Duodenal mucosa (tissue), 2 donors: ENCODE measurements at regions not wholly inside any gene's neighbourhood (a gene's known extent, or its start where the extent isn't known, plus 50 kb on each side); places are given as distances from the start of the nearest gene placed in this dataset.

Source experiments
- H3K27ac ChIP-seq: one replicate; pipeline ENCODE4 v1.7.0; 2013; ENCODE audit warnings: low read depth, low read length
- H3K27me3 ChIP-seq, 2 donors: one replicate each; pipeline ENCODE4 v1.7.0; 2013; ENCODE audit warnings: low read length in 2 of 2, control low read depth in 1 of 2; ENCODE audit not compliant: insufficient read depth in 2 of 2, control insufficient read depth in 1 of 2
- H3K36me3 ChIP-seq, 2 donors: one replicate each; pipeline ENCODE4 v1.7.0; 2013; ENCODE audit warnings: low read length in 2 of 2, control low read depth in 1 of 2; ENCODE audit not compliant: insufficient read depth in 2 of 2, control insufficient read depth in 1 of 2
- H3K4me1 ChIP-seq, 2 donors: one replicate each; pipeline ENCODE4 v1.7.0; 2013; ENCODE audit warnings: low read length in 2 of 2, control low read depth in 1 of 2; ENCODE audit not compliant: insufficient read depth in 2 of 2, control insufficient read depth in 1 of 2
- H3K4me3 ChIP-seq, 2 donors: one replicate each; pipeline ENCODE4 v1.7.0; 2013; ENCODE audit warnings: low read length in 2 of 2, low read depth in 1 of 2
- H3K9ac ChIP-seq, 2 donors: one replicate each; pipeline ENCODE4 v1.7.0; 2013; ENCODE audit warnings: low read length in 2 of 2, low read depth in 1 of 2
- H3K9me3 ChIP-seq, 2 donors: one replicate each; pipeline ENCODE4 v1.7.0; 2013; ENCODE audit warnings: low read length in 2 of 2, control low read depth in 1 of 2; ENCODE audit not compliant: control insufficient read depth in 1 of 2

DNA sequence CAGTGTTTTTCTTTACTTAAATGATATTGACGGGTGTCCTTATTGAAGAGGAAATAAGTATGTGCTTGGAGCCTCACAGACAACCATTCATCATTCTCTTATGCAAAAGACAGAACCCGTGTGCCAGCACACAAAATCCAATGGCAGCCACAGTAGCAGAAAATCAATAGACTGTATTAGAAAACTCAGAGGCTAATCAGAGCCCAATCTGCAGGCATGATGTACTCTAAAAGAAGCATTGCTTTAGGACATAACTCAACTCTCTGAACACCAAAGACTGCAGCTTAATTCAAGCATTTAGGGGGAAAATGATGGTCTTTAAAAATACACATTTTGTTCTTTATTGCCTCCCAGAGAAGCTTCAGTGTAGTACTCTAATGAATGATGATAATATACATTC lies 476.9 kb downstream of the PDHA2 start:
- Histone ChIP-seq H3K9ac (no peak overlapping the region), H3K27me3 (no peaks in the 10 kb centered on the region), H3K4me3 (no peak overlapping the region), H3K4me1 (no peaks in the 10 kb centered on the region), H3K36me3 (no peaks in the 10 kb centered on the region), H3K27ac (no peak overlapping the region), H3K9me3 (no peaks in the 10 kb centered on the region)

DNA sequence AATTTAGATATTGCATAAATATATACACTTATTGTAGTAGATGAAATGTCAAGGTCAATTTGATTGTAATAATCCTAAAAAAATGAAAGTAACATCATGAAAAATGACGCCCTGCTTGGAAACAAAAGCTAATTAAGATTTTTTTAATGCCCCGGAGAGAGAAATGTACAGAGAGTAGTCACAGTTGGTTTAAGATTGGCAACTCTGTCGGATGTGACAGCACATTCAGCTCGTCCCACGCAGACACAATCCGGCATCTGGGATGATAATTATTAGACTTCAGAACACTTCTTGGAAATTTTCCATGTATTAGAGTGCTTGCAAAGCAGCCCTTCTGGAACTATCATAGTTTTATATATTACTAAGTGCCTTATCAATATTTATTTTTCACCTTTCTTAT lies 478.0 kb downstream of the PDHA2 start:
- no peak overlapping the region for H3K9ac ChIP-seq
- no peaks in the 10 kb centered on the region for H3K9me3 ChIP-seq
- no peaks in the 10 kb centered on the region for H3K27me3 ChIP-seq
- H3K4me1 ChIP-seq = no peaks in the 10 kb centered on the region
- H3K36me3 ChIP-seq = no peaks in the 10 kb centered on the region
- no peak overlapping the region for H3K27ac ChIP-seq
- H3K4me3 ChIP-seq = no peak overlapping the region

DNA sequence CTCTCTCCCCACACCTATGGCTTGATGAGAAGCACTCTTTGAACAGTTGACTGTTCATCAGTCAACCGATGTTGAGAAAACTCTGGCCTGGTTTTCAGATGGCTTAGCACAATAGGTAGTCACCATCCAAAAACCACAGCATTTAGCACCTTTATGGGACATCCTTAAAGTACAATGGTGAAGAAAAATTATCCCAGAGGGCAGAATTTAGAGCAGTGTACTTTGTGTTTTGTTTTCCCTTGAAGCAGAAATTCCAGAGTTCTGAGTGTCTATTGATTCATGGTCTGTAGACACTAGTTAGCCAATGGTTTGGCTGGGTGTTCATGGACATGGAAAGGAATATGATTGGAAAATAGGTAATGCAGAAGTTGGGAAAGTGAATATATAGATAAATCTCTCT lies 487.0 kb downstream of the PDHA2 start:
- Histone ChIP-seq H3K4me1 (no peaks in the 10 kb centered on the region), H3K9me3 (no peaks in the 10 kb centered on the region), H3K36me3 (no peaks in the 10 kb centered on the region), H3K9ac (no peak overlapping the region), H3K27ac (no peak overlapping the region), H3K27me3 (no peaks in the 10 kb centered on the region), H3K4me3 (no peak overlapping the region)

GRCh38 chr4:96342196-96342595 lies 502.3 kb downstream of the PDHA2 start:
- Histone ChIP-seq H3K4me1 (no peaks in the 10 kb centered on the region), H3K9me3 (no peaks in the 10 kb centered on the region), H3K27ac (no peak overlapping the region), H3K36me3 (no peaks in the 10 kb centered on the region), H3K9ac (no peak overlapping the region), H3K27me3 (no peaks in the 10 kb centered on the region), H3K4me3 (no peak overlapping the region)

GRCh38 chr4:96342790-96343455 lies 503.0 kb downstream of the PDHA2 start:
- no peak overlapping the region for H3K4me3 ChIP-seq
- H3K4me1 ChIP-seq = no peaks in the 10 kb centered on the region
- H3K27me3 ChIP-seq = no peaks in the 10 kb centered on the region
- H3K36me3 ChIP-seq = no peaks in the 10 kb centered on the region
- no peaks in the 10 kb centered on the region for H3K9me3 ChIP-seq
- no peak overlapping the region for H3K27ac ChIP-seq
- no peak overlapping the region for H3K9ac ChIP-seq

GRCh38 chr4:96343836-96344235 lies 503.9 kb downstream of the PDHA2 start:
- no peaks in the 10 kb centered on the region for H3K4me1 ChIP-seq
- H3K36me3 ChIP-seq = no peaks in the 10 kb centered on the region
- no peaks in the 10 kb centered on the region for H3K27me3 ChIP-seq
- H3K9ac ChIP-seq = no peak overlapping the region
- H3K4me3 ChIP-seq = no peak overlapping the region
- H3K9me3 ChIP-seq = no peaks in the 10 kb centered on the region
- no peak overlapping the region for H3K27ac ChIP-seq

GRCh38 chr4:96347582-96347981 lies 507.7 kb downstream of the PDHA2 start:
- no peaks in the 10 kb centered on the region for H3K9me3 ChIP-seq
- no peaks in the 10 kb centered on the region for H3K4me1 ChIP-seq
- no peak overlapping the region for H3K27ac ChIP-seq
- no peak overlapping the region for H3K9ac ChIP-seq
- no peak overlapping the region for H3K4me3 ChIP-seq
- no peaks in the 10 kb centered on the region for H3K36me3 ChIP-seq
- no peaks in the 10 kb centered on the region for H3K27me3 ChIP-seq

DNA sequence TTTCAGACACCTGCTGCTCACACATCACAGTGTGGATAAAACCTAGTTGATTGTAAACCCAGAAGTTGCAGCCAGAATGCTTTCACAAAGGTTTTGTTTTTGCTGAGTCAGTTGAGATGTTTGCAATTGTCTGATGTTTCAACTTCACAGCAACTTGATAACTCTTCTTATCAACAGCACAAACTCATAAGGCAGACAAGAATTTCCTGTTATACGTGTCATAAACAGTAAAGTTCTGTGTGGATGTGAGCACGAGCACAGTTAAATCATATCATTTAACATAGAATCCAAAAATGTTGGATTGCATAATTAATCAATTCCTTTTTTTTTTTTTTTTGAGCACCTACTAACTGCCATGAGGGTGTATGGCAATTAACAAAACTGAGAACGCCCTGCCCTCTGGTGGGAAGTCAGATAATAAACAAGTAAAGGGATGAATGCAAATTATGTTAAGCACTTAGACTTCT lies 512.2 kb downstream of the PDHA2 start:
- Histone ChIP-seq H3K27me3 (no peaks in the 10 kb centered on the region), H3K36me3 (no peaks in the 10 kb centered on the region), H3K4me3 (no peak overlapping the region), H3K9me3 (no peaks in the 10 kb centered on the region), H3K4me1 (no peaks in the 10 kb centered on the region), H3K9ac (no peak overlapping the region), H3K27ac (no peak overlapping the region)

GRCh38 chr4:96354036-96354712 lies 514.3 kb downstream of the PDHA2 start:
- H3K4me3 ChIP-seq = peak overlapping the region in 1 of 2 donors; percentile 19
- H3K9me3 ChIP-seq = no peaks in the 10 kb centered on the region
- H3K27ac ChIP-seq = no peak overlapping the region
- H3K9ac ChIP-seq = no peak overlapping the region
- H3K36me3 ChIP-seq = no peaks in the 10 kb centered on the region
- H3K27me3 ChIP-seq = no peaks in the 10 kb centered on the region
- no peaks in the 10 kb centered on the region for H3K4me1 ChIP-seq

DNA sequence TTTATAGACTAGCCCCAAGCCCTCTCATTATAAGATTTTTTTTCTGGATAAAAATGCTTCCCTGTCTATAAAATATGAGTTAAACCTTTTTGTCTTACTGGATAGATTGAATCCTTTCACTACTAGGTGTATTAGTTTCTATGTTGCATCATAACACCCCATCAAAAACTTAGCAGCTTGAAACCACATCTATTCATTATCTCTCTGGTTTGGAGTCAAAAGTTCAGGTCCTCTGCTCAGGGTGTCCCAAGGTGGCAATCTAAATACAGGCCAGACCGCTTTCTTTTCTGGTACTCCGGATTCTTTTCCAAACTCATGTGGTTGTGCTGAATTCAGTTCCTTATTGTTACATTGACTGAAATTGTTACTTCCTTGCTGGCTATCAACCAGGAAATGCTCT lies 515.5 kb downstream of the PDHA2 start:
- H3K4me3 ChIP-seq = no peak overlapping the region
- no peaks in the 10 kb centered on the region for H3K36me3 ChIP-seq
- H3K9me3 ChIP-seq = no peaks in the 10 kb centered on the region
- no peaks in the 10 kb centered on the region for H3K4me1 ChIP-seq
- no peaks in the 10 kb centered on the region for H3K27me3 ChIP-seq
- H3K27ac ChIP-seq = no peak overlapping the region
- H3K9ac ChIP-seq = no peak overlapping the region
